HG03103 (cell line): ENCODE measurements at regions not wholly inside any gene's neighbourhood (a gene's known extent, or its start where the extent isn't known, plus 50 kb on each side); places are given as distances from the start of the nearest gene placed in this dataset.
"Not testable (repeated sequence)": the region's sequence is repeated elsewhere in the genome, so short reads cannot be mapped to it uniquely, and the experiment has no call there.

Experiments
- ATAC-seq: cut with Tn5 transposase; IDR thresholded peaks from one replicate; pipeline ENCODE4 v1.9.1; 2021; ENCODE audit warnings: low read depth; ENCODE audit not compliant: unreplicated experiment

- no peak for ATAC-seq
Observed at GRCh38 chr3:147244397-147244796, 161.9 kb downstream of the ZIC4 start.

- ATAC-seq = no peak
Observed at GRCh38 chr3:147240581-147240980, 165.8 kb downstream of the ZIC4 start.

- ATAC-seq = no peak
Observed at GRCh38 chr3:147237991-147238390, 168.4 kb downstream of the ZIC4 start.

DNA sequence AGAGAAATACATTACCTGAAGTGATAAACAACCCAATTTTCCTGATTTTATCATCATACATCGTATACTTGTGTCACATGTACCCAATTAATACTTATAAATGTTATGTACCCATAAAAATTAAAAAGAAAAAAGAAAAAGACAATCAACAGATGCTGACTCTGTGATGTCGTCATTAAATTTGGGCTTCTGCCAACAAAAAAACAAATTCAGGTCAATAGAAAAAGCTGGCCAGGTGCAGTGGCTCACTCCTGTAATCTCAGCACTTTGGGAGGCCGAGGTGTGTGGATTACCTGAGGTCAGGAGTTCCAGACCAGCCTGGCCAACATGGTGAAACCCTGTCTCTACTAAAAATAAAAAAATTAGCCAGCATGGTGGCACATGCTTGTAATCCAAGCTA, 174.4 kb downstream of the ZIC4 start:
- ATAC-seq = not testable (repeated sequence)

- ATAC-seq = no peak
Observed at GRCh38 chr3:147231111-147231510, 175.2 kb downstream of the ZIC4 start.

- ATAC-seq = no peak
Observed at GRCh38 chr3:147222291-147222690, 184.1 kb downstream of the ZIC4 start.

GRCh38 chr3:147218965-147219364, 187.4 kb downstream of the ZIC4 start:
- no peak for ATAC-seq

DNA sequence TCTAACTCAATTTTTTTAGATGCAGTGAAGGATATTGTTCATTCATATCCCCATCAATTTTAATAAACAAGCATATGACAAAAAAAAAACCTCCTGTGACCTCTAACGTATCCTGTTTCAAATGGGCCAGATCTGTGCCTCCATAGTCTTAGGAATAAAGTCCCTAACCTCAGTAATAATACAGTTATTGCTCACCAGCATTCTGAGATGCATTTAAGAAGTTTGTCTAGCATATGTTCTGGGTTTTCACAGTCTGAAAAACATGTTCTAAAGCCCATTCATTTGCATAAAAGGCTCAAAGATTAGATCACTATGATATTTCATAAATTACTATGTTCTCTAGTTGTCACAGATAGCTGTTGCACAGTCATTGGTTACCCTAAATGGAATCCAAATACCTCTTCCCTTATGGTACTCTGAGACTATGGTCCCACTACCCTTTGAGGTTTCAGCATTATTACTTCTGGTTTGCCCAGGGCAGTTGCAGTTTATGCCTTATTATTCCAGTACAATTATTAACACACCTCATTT, 190.1 kb downstream of the ZIC4 start:
- ATAC-seq = no peak

GRCh38 chr3:147215660-147216059, 190.7 kb downstream of the ZIC4 start:
- ATAC-seq = no peak

GRCh38 chr3:147213633-147214032, 192.7 kb downstream of the ZIC4 start:
- ATAC-seq = no peak

- no peak for ATAC-seq
Observed at GRCh38 chr3:147210676-147211075, 195.7 kb downstream of the ZIC4 start.

GRCh38 chr3:147201086-147201485, 205.3 kb downstream of the ZIC4 start:
- ATAC-seq = no peak

DNA sequence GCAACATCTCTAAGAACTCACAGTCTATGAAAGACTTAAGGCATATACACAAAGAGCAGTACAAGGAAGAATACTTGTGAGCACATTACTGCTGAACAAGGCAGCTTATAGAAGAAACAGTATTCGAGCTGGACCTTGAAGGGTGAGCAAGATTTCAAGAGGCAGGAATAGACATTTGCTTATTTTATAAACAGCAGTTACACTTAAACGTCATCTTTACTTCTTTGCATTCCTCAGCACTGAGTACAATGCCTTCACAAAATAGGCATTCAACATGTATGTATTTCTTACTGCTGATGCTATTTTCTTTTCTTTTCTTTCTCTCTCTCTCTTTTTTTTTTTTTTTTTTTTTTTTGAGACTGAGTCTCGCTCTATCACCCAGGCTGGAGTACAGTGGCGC, 205.8 kb downstream of the ZIC4 start:
- no peak for ATAC-seq

GRCh38 chr3:147197739-147198138, 208.6 kb downstream of the ZIC4 start:
- ATAC-seq = no peak

- no peak for ATAC-seq
Observed at GRCh38 chr3:147195887-147196286, 210.5 kb downstream of the ZIC4 start.

DNA sequence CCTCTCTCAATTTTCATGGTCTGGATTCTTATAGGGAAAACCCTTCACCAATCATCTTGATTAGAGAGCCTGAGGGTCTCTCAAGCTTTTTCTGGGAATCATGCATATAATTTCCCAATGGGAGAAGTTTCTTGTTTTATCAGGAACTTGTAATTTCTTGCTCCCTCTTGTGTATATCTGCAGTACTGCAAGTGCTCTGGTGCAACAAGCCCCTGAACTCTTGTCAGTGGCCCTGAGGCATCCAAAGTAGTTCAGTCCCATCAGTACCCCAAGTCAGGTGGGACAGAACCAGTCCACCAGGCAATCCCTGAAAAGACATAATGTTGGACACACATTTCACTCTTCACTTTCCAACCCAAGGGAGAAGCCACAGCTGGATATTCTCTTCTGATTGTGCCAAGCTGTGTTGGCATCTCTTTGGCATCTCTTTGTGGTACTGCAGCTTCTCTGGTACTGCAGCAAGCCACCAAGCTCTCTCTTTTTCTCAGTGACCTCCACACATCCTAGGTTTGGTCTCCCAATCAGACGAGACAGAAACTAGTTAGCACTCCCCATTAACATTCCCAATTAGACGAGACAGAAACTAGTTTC, 214.5 kb downstream of the ZIC4 start:
- peak; percentile 54 for ATAC-seq

DNA sequence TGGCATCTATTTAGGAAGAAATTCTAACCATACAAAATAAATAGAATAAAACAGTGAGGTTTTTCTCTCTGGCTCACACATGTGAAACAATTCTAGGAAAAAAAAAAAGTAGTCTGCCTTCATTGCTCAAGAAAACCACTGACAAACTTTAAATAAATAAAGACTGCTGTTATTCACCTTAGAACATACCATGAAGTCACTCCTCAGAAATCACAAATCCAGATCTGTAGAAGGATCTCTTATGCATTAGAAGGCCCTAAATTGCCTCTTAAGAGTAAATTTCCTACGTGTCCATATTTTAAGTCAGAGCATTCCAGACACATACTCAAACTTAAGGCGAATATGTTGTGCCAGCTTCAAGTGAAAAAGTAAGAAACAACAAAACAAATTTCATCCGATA, 217.3 kb downstream of the ZIC4 start:
- ATAC-seq = no peak

DNA sequence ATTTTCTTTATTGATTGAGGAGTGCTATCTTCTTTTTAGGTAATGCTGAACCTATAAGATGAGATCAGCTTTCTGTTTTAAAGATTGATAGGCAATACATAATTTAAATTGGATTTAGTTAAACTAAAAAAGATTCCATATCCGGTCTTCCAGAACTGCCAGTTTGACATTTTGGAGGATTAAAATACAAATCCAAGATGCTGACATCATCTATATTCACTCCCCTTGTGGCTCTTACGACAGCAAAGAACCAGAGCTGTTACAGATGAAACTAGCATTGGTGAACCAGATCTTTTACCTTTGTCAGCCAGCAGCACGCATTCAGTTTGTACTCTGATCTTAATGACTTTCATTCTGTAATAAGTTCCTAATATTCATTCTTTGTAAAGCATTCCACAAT, 218.7 kb downstream of the ZIC4 start:
- ATAC-seq = no peak

GRCh38 chr3:147185781-147186180, 220.6 kb downstream of the ZIC4 start:
- ATAC-seq = no peak

GRCh38 chr3:147184794-147185193, 221.5 kb downstream of the ZIC4 start:
- no peak for ATAC-seq

- no peak for ATAC-seq
Observed at GRCh38 chr3:147173257-147173656, 233.1 kb downstream of the ZIC4 start.

GRCh38 chr3:147162743-147163142, 243.6 kb downstream of the ZIC4 start:
- no peak for ATAC-seq

DNA sequence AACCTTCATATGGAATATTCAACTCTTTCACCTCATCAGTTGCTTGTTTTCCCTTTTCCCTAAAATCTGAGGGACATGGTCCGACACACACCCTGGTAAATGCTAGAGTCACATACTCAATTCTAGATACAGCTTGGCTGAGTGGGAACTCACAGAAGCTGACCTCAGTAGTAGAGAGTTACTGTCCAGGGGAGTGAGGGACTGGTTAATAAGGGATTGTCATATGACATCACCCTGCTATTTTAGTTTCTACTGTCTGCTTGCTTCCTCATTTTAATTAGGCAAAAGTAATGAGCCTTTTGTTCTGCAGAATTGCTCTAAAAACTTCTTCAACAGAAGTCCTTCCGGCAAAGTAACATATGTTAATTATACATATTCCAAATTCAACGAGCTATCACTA, 244.5 kb downstream of the ZIC4 start:
- ATAC-seq = no peak
